A549 (cell line): ENCODE measurements at regions not wholly inside any gene's neighbourhood (a gene's known extent, or its start where the extent isn't known, plus 50 kb on each side); places are given as distances from the start of the nearest gene placed in this dataset.
A peak's percentile ranks its signal among the peaks of the same experiment; 100 is the strongest.

Experiments used
- ATAC-seq, 2 experiments: fragments of 200-7000 bp in 1 of 2; fragments of >200 bp in 1 of 2; cut with Nextera tagmentation in 1 of 2; cut with Tn5 transposase in 1 of 2; 3 replicates each; pipeline versions ENCODE4 v1.8.0 to v1.9.1; 2018 to 2020; ENCODE audit warnings: mild to moderate bottlenecking in 1 of 2, moderate library complexity in 1 of 2
- CTCF ChIA-PET: fragments of 300-600 bp; sonication (Branson Sonifier 250); formaldehyde crosslinking; extraction: SDS; loops from one replicate; lab custom pipeline; 2021; ENCODE audit warnings: antibody characterized with exemption, inconsistent platforms; lab: Yijun Ruan, JAX
- POLR2A ChIA-PET: fragments of 350-600 bp; formaldehyde crosslinking; extraction: SDS; loops from one replicate; lab custom pipeline; 2021; ENCODE audit warnings: antibody characterized with exemption, inconsistent platforms; lab: Yijun Ruan, JAX
- DNase-seq, 2 experiments: peaks; one replicate each; pipeline versions ENCODE4 v3.0.0 to v3.0.0-alpha.2; 2011 to 2016; ENCODE audit warnings: low read depth in 1 of 2, low spot score in 1 of 2
- FAIRE-seq: peaks from 2 replicates; lab custom pipeline; 2011; peaks lifted over from hg19 to GRCh38; lab: Jason Lieb, UNC
- H3K27ac ChIP-seq, 2 experiments: fragments of >200 bp; sonication (Bioruptor Twin); formaldehyde crosslinking; 3 replicates each; pipeline ENCODE4 v1.5.1; 2016 to 2017
- H3K4me1 ChIP-seq: fragments of >200 bp; sonication (Bioruptor Twin); formaldehyde crosslinking; 3 replicates; pipeline ENCODE4 v1.6.1; 2016
- H3K4me2 ChIP-seq: fragments of >200 bp; sonication (Bioruptor Twin); formaldehyde crosslinking; 3 replicates; pipeline ENCODE4 v1.6.1; 2016
- H3K4me3 ChIP-seq: fragments of >200 bp; sonication (Bioruptor Twin); formaldehyde crosslinking; 3 replicates; pipeline ENCODE4 v1.5.1; 2016
- H3K9me3 ChIP-seq: fragments of >200 bp; sonication (Bioruptor Twin); formaldehyde crosslinking; 3 replicates; pipeline ENCODE4 v1.6.1; 2016
- BHLHE40 ChIP-seq: IDR thresholded peaks from 2 replicates; pipeline ENCODE4 v1.6.1; 2012; ENCODE audit warnings: low read depth, low read length, inconsistent platforms
- CBX2 ChIP-seq: fragments of 200-600 bp; sonication (generic); IDR thresholded peaks from 2 replicates; pipeline ENCODE4 v1.6.1; 2016; ENCODE audit warnings: low read depth, mild to moderate bottlenecking, borderline replicate concordance
- CBX8 ChIP-seq: fragments of 200-600 bp; sonication (generic); IDR thresholded peaks from 2 replicates; pipeline ENCODE4 v1.6.1; 2016
- CEBPB ChIP-seq, 2 experiments: fragments of >200 bp in 1 of 2; sonication (Bioruptor Twin) in 1 of 2; formaldehyde crosslinking in 1 of 2; IDR thresholded peaks; 2 replicates each; pipeline ENCODE4 v1.6.1; 2012 to 2016
- EHF ChIP-seq: fragments of 250-450 bp; sonication (Bioruptor Pico); IDR thresholded peaks from 2 replicates; pipeline ENCODE4 v1.5.0; 2020; ENCODE audit warnings: mild to moderate bottlenecking
- EHMT2 ChIP-seq: fragments of 200-600 bp; sonication (generic); IDR thresholded peaks from 2 replicates; pipeline ENCODE4 v1.6.1; 2016; ENCODE audit warnings: antibody characterized with exemption, low read depth, mild to moderate bottlenecking, moderate library complexity
- ELK1 ChIP-seq: fragments of 150-350 bp; IDR thresholded peaks from 2 replicates; pipeline ENCODE4 v1.6.1; 2014; ENCODE audit warnings: low read depth, mild to moderate bottlenecking, low read length
- ESRRA ChIP-seq: fragments of 150-350 bp; IDR thresholded peaks from 2 replicates; pipeline ENCODE4 v1.6.1; 2014; ENCODE audit warnings: mild to moderate bottlenecking, low read length, borderline replicate concordance
- FOSL2 ChIP-seq, 2 experiments: fragments of 450-650 bp in 1 of 2; fragments of >200 bp in 1 of 2; sonication (Bioruptor Twin) in 1 of 2; formaldehyde crosslinking; IDR thresholded peaks; 2 replicates each; pipeline versions ENCODE4 v1.5.0 to v1.6.1; 2016 to 2020; ENCODE audit warnings: mild to moderate bottlenecking in 1 of 2, moderate library complexity in 1 of 2
- FOXS1 ChIP-seq: fragments of 250-450 bp; sonication (Bioruptor Pico); IDR thresholded peaks from 2 replicates; pipeline ENCODE4 v1.5.0; 2020; ENCODE audit warnings: mild to moderate bottlenecking, moderate library complexity
- GATA3 ChIP-seq: IDR thresholded peaks from 2 replicates; pipeline ENCODE4 v1.6.1; 2012; ENCODE audit warnings: borderline replicate concordance
- HOXA7 ChIP-seq: fragments of 250-450 bp; sonication (Bioruptor Pico); IDR thresholded peaks from 2 replicates; pipeline ENCODE4 v1.5.0; 2020; ENCODE audit warnings: mild to moderate bottlenecking, moderate library complexity
- JUNB ChIP-seq: fragments of >200 bp; sonication (Bioruptor Twin); formaldehyde crosslinking; IDR thresholded peaks from 2 replicates; pipeline ENCODE4 v1.6.1; 2016
- KDM1A ChIP-seq: fragments of 200-600 bp; sonication (generic); IDR thresholded peaks from 2 replicates; pipeline ENCODE4 v1.6.1; 2016; ENCODE audit warnings: low read depth, mild to moderate bottlenecking
- MAFK ChIP-seq: fragments of 450-650 bp; IDR thresholded peaks from 2 replicates; pipeline ENCODE4 v1.6.1; 2014; ENCODE audit not compliant: partially characterized antibody
- NFE2L2 ChIP-seq: fragments of 150-350 bp; conservative IDR thresholded peaks from 2 replicates; pipeline ENCODE4 v1.6.1; 2014; ENCODE audit warnings: low read length
- POLR2A ChIP-seq: IDR thresholded peaks from 2 replicates; pipeline ENCODE4 v1.6.1; 2012; ENCODE audit warnings: mild to moderate bottlenecking, low read length
- RNF2 ChIP-seq: fragments of 200-600 bp; sonication (generic); IDR thresholded peaks from 2 replicates; pipeline ENCODE4 v1.6.1; 2016; ENCODE audit warnings: low read depth, mild to moderate bottlenecking, antibody characterized with exemption, moderate library complexity, borderline replicate concordance
- SREBF2 ChIP-seq: fragments of 450-650 bp; IDR thresholded peaks from 2 replicates; pipeline ENCODE4 v1.6.1; 2014; ENCODE audit warnings: mild to moderate bottlenecking, moderate library complexity
- TFCP2L1 ChIP-seq: fragments of 250-450 bp; sonication (Bioruptor Pico); IDR thresholded peaks from 2 replicates; pipeline ENCODE4 v1.5.0; 2021; ENCODE audit warnings: mild to moderate bottlenecking
- USF2 ChIP-seq: fragments of 450-650 bp; IDR thresholded peaks from 2 replicates; pipeline ENCODE4 v1.6.1; 2014; ENCODE audit warnings: antibody characterized with exemption
- WGBS: methylation state at CpG from one replicate; pipeline ENCODE4 v1.1.6; 2017; ENCODE audit errors: missing lambda C conversion rate; 5-methylcytosine and 5-hydroxymethylcytosine counted together
- TF ChIP-seq, protein P1 (sequence below): IDR thresholded peaks from 2 replicates; pipeline ENCODE4 v1.6.1; 2012
- TF ChIP-seq, protein P2 (sequence below): IDR thresholded peaks from 2 replicates; pipeline ENCODE4 v1.6.1; 2012

- no peak for TF ChIP-seq USF2
- TF ChIP-seq, protein P1, sequence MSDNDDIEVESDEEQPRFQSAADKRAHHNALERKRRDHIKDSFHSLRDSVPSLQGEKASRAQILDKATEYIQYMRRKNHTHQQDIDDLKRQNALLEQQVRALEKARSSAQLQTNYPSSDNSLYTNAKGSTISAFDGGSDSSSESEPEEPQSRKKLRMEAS, result no peak
- no peak for TF ChIP-seq EHMT2
Observed at GRCh38 chr21:26406526-26406925, 166.6 kb downstream of the CYYR1 start (continued).

GRCh38 chr21:26405735-26406361 lies 167.2 kb downstream of the CYYR1 start:
- Histone ChIP-seq H3K4me2 (peak overlapping the region; percentile 29), H3K27ac (peak overlapping the region; percentile 52 to 80), H3K4me1 (peaks cover 13% of the 10 kb centered on the region), H3K4me3 (no peak overlapping the region), H3K9me3 (no peaks in the 10 kb centered on the region)
- TF ChIP-seq CEBPB (IDR thresholded peaks at IDR 0.05) (no peak), NFE2L2 (peak; percentile 97), ESRRA (no peak), HOXA7 (CRISPR knock-in tag) (no peak), FOSL2 (IDR thresholded peaks at IDR 0.05) (no peak), FOSL2 (CRISPR knock-in tag; IDR thresholded peaks at IDR 0.05) (peak; percentile 25; the same call in 1 of the 2 replicates), MAFK (peak; percentile 99), EHF (no peak), BHLHE40 (no peak)
- POLR2A ChIA-PET, result interaction anchor here (0.8 kb wide), 1 partner anchor 17 kb away, joined by 3 read pairs; no protein-coding TSS in a partner anchor
- 62% methylated on average over 9 of the region's 9 CpGs for WGBS
- CTCF ChIA-PET, result no interaction called here
- ATAC-seq (peak; percentile 64 to 66; a peak in 5 of 6 replicates), FAIRE-seq (no peak), DNase-seq (peak; percentile 4 to 58)

GRCh38 chr21:26405071-26405470 lies 168.0 kb downstream of the CYYR1 start:
- no peaks in the 10 kb centered on the region for H3K9me3 ChIP-seq
- DNase-seq (no peak), ATAC-seq (no peak), FAIRE-seq (no peak)
- H3K4me2 ChIP-seq, result no peak overlapping the region; the same call in 2 of the 3 replicates
- POLR2A ChIA-PET, result no interaction called here
- TF ChIP-seq CEBPB (IDR thresholded peaks at IDR 0.05) (no peak), POLR2A (no peak), CBX2 (no peak), EHF (no peak), GATA3 (no peak)
- TF ChIP-seq, protein P2, sequence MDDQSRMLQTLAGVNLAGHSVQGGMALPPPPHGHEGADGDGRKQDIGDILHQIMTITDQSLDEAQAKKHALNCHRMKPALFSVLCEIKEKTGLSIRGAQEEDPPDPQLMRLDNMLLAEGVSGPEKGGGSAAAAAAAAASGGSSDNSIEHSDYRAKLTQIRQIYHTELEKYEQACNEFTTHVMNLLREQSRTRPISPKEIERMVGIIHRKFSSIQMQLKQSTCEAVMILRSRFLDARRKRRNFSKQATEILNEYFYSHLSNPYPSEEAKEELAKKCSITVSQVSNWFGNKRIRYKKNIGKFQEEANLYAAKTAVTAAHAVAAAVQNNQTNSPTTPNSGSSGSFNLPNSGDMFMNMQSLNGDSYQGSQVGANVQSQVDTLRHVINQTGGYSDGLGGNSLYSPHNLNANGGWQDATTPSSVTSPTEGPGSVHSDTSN, result no peak
- H3K27ac ChIP-seq, result peak overlapping the region; percentile 52 to 80; a peak in 5 of 6 replicates
- H3K4me1 ChIP-seq, result peaks cover 13% of the 10 kb centered on the region
- CTCF ChIA-PET, result interaction anchor here (1.2 kb wide), 1 partner anchor 14 kb away, joined by 3 read pairs; no protein-coding TSS in a partner anchor
- 70% methylated on average over 4 of the region's 4 CpGs for WGBS
- no peak overlapping the region for H3K4me3 ChIP-seq

DNA sequence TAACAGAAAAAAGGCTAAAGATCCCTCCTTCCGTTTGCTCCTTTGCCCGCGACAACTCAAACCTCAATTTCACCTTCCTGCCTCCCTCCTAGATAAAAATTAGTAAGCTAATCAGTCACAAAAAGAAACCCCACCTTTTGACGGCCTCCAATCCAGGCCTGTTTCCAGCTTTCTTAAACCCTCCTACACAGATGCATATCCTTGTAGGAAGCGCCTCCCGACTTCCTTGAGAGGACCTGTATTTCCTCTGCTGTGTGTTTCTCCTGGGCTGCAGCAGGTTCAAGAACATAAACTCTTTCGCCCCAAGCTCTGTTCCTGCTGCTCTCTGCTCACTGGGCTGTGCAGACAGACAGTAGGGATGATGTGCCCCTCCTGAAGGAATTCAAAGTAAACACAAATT lies 168.8 kb downstream of the CYYR1 start:
- peaks cover 13% of the 10 kb centered on the region for H3K4me1 ChIP-seq
- POLR2A ChIA-PET, result no interaction called here
- WGBS, result 89% methylated on average over 7 of the region's 7 CpGs

More for the DNA sequence above, 168.8 kb downstream of the CYYR1 start:
- H3K4me3 ChIP-seq, result no peak overlapping the region
- no peaks in the 10 kb centered on the region for H3K9me3 ChIP-seq
- H3K27ac ChIP-seq, result no peak overlapping the region
- CTCF ChIA-PET, result interaction anchor here (1.2 to 1.3 kb wide), 2 partner anchors 13 to 15 kb away, joined by 3 read pairs; no protein-coding TSS in a partner anchor
- no peak for ATAC-seq
- FAIRE-seq, result no peak
- TF ChIP-seq TFCP2L1 (CRISPR knock-in tag) (no peak), RNF2 (no peak), ELK1 (no peak), FOXS1 (no peak), KDM1A (no peak), CBX8 (no peak), HOXA7 (CRISPR knock-in tag) (no peak), SREBF2 (no peak), EHMT2 (no peak), JUNB (no peak)
- DNase-seq, result no peak
- no peak overlapping the region for H3K4me2 ChIP-seq
